SH-SY5Y (cell line): ENCODE measurements at regions not wholly inside any gene's neighbourhood (a gene's known extent, or its start where the extent isn't known, plus 50 kb on each side); places are given as distances from the start of the nearest gene placed in this dataset.

Source experiments
- GATA2 ChIP-seq: IDR thresholded peaks from 2 replicates; pipeline ENCODE4 v1.6.1; 2011; ENCODE audit warnings: mild to moderate bottlenecking, low read depth, low read length
- GATA3 ChIP-seq: IDR thresholded peaks from 2 replicates; pipeline ENCODE4 v1.6.1; 2011; ENCODE audit warnings: low read depth, mild to moderate bottlenecking, low read length, moderate library complexity

DNA sequence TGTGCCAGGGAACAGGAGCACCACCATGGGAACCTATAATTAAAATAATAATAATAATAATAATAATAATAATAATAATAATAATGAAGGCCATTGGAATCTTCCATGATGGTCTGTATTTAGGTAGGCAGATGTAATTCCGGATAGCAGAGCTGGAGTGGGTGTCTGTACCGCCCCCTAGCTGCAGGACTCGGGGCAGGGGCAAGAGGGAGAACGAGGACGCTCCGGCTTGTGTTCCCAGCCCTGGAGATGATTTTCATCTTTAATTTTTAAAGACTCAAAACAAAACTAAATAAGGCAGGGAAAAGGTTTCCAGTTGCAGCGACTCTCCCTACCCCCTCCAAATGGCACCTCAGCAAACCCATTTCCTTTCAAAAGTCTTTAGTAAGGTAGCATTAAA, 501.1 kb downstream of the VRK1 start:
- no peak for TF ChIP-seq GATA2
- no peak for TF ChIP-seq GATA3

DNA sequence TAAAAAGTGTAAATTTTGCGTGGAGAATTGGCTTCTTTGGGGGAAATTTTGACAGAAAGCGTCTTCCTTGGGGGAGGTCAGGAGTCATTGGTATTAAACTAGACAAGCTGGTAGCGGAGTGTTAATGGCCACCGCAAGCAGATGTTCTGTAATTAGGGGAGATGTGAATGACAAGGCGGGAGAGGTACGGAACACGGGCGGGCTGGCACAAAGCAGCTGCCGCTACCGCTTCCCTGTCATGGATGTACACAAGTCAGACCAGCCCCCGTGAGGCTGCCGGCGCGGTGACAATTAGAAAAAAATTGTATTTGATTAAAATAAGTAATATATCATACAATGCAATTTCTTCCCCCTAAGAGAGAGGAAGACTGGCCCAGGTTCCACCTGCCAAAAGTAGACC, 501.6 kb downstream of the VRK1 start:
- no peak for TF ChIP-seq GATA2
- no peak for TF ChIP-seq GATA3

DNA sequence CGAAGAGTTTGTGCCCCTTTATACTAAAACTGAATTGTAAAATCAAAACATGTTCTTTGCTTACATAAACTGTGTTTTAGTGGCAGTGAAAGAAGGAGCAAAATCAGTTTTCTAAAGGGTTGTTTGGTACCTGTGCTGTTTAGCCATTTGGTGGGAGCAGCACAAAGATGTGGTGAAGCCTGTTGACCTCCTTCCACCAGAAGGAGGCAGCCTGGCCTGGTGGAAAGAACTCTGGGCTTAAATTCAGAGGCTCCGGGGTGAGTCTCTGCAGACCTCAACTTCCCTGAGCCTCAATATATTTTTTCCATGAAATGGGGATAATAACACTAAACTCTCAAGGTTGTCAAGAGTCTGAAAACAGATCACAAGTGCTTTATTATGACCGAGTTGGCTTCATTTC, 502.5 kb downstream of the VRK1 start:
- TF ChIP-seq GATA3 = no peak
- no peak for TF ChIP-seq GATA2

DNA sequence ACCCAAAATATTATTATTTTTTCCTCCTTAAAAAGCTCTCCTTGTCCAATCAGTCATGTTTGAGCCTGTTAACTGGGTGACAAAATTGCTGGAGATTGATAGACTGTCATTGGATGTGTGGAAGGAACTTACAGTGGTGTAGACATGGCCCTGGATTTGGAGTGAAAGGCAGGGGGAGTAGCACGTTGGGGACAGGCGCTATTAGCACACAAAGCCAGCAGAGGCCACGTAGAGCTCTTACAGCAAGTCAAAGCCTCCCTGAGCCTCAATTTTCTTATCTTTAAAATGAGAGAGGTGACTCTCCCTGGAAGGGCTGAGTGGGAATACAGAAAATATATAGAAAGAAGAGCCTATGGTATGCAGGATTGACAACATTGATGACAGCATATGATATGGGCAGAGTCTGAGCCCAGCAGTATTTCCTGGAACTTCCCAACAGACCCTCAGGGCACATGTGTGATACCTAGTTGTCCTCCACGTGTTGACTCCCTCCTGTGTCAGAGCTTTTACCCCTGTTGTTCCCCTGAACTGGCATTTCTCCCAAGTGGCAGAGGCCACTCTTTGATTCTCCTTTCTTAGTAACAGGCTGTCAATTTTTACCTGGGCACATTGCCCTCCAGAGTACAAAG, 504.9 kb downstream of the VRK1 start:
- no peak for TF ChIP-seq GATA2
- TF ChIP-seq GATA3 = no peak

DNA sequence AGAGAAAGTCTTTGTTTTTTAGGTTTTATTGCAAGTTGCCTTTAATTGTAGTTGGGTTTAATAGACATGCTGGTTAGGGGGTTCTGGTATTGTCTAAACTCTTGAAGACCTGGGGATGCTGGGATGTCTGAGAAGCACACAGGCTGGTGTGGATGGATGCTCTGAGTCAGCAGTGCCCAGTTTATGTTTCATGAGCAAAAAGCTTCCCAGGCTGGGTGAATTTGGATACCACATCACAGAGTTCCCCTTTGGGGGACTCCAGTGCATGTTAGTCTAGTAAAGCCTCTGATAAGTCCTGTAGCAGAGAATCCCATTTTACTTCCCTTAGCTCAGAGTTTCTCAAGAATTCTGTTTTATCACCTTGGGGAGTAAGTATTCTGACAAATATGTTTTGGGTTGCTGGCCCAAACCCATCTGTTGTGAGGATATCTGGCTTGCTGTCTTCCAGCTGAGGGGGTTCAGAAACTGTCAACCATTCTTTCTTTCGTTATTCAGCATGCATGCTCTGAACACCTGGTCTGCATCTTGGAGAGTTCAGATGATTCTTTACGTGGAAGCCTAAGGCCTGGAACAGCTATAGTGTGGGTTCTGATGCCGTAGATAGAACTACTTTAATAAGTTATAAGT, 509.1 kb downstream of the VRK1 start:
- TF ChIP-seq GATA2 = no peak
- no peak for TF ChIP-seq GATA3

DNA sequence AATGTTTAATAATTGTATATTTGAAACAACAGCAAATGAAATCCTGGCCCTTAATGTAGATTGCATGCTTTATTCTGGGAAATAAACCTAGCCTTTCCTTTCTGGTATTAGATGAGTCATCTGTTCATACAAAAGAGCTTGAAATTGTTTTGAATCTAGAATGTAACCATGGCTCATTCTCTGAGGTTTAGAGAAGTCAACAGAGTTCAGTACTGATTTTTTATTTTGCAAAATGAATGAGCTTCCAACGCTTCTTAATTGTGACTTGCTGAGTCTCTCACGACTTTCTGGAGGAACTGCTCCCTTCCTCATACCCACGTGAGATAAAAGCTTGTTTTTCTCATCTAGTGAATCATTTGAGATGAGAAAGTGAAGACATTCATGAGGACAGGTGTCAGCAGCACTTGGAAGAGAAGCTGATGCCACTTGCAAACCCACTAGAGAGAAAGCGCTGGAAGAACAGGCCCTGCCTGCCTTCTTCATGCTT, 509.6 kb downstream of the VRK1 start:
- no peak for TF ChIP-seq GATA2
- no peak for TF ChIP-seq GATA3

DNA sequence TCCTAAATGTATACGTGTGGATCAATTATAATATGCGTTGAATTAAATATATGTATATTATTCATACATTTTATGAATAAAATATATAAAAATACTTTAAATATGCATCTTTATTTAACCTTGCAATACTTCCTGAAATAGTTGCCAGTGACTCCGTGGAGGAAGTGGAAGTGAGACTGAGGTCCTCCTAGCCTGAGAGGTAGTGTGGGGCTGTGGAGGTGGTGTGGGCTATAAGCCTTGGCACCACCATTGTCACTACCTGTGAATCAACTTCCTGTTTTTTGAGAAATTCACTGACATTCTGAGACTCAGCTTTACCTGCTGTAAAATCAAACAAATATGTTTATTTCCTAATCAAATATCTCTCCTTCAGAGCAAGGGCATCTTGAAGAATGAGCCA, 514.2 kb downstream of the VRK1 start:
- TF ChIP-seq GATA3 (no peak), GATA2 (no peak)

DNA sequence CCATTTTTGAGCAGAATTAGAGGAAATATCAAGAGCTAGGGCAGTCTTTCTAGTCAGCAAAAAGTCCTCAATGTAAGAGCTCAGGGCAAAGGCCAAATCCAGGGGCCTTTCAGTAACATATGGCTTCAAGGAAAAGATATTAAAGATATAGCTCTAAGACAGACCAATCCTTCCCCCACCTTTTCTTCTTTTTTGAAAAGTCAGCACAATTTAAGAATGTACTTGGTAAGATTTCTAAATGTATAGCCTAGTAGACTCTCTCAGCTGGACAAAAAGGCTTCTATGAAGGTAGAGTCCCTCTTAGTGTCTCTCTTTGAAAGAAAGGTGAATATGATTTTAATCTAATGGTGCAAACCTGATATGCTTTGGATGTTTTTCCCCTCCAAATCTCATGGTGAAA, 515.7 kb downstream of the VRK1 start:
- no peak for TF ChIP-seq GATA3
- TF ChIP-seq GATA2 = no peak

DNA sequence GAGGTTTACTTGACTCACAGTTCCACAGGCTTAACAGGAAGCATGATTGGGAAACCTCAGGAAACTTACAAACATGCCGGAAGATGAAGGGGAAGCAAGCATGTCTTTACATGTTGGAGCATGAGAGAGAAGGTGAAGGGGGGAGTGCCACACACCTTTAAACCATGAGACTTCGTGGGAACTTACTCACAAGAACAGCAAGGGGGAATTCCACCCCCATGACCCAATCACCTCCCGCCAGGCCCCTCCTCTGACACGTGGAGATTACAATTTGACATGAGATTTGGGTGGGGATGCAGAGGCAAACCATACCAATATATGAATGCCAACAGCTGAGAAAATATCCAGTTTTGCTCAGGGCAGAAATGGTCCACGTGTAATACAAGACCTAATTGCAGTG, 518.6 kb downstream of the VRK1 start:
- no peak for TF ChIP-seq GATA2
- no peak for TF ChIP-seq GATA3

DNA sequence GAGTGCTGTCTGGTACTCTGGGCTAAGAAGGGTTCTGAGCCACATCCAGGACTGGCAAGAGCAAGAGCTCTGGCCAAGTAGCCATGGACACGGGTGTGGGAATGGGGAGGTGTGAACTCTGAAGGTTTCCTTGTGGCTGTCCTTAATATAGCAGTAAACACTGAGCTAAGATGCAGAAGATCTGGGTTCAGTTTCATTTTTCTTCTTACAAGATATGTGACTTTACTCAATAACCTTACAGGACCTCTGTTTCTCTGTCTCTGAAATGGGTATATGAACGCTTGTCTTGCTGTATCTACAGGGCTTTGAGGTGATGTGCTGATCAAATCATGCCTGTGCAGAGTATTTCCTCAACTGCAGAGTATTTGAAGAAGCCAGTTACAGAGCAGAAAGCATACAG, 521.2 kb downstream of the VRK1 start:
- no peak for TF ChIP-seq GATA3
- TF ChIP-seq GATA2 = no peak

DNA sequence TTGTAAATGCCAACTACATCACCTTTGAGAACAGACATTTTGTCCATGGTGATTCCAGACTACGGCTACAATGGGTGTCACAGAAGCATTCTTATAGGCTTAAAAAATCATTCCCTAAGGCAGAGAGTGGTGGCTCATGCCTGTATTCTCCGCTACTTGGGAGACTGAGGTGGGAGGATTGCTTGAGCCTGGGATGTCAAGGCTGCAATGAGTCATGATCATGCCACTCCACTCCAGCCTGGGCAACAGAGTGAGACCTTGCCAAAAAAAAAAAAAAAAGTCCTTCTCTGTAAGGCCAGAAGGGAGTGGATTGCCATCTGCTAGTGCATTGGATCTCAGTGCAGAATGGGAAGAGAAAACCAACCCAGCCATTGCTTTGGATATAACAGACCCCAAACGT, 522.5 kb downstream of the VRK1 start:
- TF ChIP-seq GATA3 = no peak

DNA sequence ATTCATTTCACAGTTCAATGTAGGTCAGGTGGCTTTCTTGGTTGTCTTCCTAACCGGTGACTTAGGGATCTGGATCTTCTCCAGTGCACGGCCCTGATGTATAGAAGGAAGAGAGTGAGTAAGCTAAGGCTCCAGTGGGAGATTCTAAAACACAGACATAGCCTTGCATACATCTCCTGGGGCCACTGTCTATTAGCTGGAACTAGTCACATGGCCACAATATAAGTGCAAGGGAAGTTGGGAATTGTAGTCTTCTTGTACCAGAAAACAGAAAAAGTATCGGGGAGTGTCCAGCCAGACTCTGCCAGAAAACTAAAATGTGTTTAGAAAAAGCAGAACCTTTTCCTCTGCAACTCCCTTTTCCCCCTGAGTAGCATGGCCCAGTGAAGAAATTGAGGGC, 531.6 kb downstream of the VRK1 start:
- TF ChIP-seq GATA2 (no peak), GATA3 (no peak)

DNA sequence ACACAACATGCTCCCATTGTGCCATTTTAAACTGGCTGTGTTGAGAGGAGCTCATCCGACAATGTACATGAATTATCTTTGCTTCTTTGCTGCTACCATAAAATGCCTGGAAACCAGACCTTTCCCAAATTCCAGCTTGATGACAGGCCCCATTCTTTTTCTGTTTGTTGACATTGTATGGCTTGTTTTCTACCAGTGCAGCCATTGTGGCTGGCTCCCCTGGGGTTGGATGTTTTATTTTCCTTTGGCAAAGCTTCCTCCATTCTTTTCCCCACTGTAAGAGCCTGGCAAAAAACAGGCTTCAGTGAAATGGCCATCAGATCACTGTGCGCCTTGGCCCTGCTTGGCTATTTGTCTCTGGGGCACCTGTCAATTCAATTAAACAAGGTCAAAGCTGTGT, 532.5 kb downstream of the VRK1 start:
- TF ChIP-seq GATA2 = no peak
- TF ChIP-seq GATA3 = no peak

DNA sequence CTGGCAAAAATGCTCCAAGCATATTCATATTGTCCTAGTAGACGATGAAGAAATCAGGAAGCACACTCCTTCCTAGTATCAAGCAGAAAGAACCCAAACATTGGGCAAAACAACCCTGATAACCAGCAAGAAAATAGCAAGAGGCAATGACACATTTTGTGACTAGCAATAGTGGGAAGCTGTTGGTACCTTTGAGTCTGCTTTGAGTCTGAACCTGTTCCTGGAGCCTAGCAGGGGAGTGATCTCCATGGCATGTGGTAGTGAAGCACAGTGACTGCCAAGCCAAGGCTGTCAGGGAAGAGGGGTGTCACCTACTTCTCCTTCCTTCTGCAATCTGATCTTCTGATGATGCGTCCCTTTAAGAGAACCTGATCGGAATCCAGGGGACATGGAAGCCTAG, 533.9 kb downstream of the VRK1 start:
- TF ChIP-seq GATA3 = no peak
- no peak for TF ChIP-seq GATA2

DNA sequence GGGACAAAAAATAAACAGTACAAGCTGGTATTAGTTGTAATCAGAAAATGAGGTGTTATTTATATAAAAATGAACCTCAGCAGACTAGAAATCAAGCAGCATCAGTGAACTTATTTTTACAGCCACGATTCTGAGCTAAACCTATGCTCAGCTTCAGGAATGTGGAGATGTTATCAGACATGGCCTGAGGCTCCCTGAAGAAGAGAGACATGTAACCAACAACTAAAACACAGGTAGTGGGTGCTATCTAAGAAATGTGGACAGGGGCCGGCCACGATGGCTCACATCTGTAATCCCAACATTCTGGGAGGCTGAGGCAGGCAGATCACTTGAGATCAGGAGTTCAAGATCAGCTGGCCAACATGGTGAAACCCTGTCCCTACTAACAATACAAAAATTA, 534.3 kb downstream of the VRK1 start:
- TF ChIP-seq GATA3 = no peak
- TF ChIP-seq GATA2 = no peak

DNA sequence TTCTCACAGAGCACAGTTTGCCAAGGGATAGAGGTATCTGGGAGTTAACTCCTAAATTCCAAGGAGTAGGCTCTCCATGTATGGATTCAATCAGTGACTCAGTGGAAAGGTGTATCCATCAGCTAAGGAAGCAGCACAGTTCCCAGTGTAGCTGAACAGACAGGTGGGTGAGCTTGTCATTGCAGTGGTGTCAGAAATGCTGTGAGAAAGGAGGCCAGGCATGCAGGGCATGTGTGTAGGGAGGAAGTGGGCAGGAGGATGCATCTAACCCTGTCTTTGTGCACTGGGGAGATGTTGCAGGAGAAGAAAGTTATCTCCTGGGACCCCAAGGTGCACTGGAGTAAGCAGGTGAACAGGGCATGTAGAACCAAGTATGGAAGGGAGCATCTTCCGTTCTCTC, 539.0 kb downstream of the VRK1 start:
- TF ChIP-seq GATA2 (no peak), GATA3 (no peak)

DNA sequence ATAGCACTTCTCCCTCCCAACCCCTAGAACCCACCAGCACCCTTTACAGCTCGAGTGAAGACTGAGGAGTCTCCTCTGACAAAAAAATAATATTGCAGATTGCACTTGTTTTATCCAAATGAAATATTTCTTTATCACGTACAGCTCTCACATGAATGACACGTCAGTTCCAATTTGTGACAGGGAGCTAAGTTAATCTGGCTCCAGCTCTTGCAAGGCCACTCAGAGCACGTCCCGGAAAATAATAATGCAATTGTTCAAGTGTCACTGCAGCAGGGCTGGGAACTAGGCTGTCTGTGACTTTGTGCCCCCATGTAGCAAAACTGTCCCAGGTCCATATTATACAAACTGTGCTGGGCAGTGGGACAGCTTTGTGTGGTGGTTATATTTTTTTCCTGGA, 539.6 kb downstream of the VRK1 start:
- TF ChIP-seq GATA2 (no peak), GATA3 (no peak)

DNA sequence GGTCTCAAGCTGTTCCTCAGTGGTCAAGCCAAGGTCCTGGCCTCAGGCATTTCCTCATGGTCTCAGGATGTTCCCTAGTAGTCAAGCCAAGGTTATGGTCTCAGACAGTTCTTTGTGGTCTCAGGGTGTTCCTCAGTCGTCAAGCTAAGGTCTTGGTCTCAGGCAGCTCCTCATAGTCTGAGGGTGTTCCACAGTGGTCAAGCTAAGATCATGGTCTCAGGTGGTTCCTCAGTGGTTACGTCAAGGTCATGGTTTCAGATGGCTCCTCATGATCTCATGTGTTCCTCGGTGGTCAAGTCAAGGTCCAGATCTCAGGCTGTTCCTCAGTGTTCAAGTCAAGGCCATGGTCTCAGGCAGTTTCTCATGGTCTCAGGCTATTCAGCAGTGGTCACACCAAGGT, 540.1 kb downstream of the VRK1 start:
- no peak for TF ChIP-seq GATA3
- TF ChIP-seq GATA2 = no peak
